ENCODE measurements at regions not wholly inside any gene's neighbourhood (a gene's known extent, or its start where the extent isn't known, plus 50 kb on each side); places are given as distances from the start of the nearest gene placed in this dataset.

DNA sequence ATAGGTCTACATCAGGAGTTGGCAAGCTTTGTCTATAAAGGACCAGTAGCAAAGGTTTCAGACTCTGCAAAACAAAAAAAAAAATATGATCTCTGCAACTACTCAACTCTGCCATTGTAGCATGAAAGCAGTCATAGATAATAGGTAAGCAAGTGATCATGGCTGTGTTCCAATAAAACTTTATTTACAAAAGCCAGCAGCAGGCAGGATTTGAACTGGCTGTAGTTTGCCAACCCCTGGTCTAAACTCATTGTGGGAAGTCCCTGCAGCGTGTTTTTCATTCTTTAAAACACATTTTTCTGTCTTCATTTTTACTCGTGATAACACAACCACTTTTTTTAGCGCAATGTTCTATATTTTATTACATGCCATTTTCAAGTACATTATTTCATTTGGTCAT lies 127.5 kb upstream of the COX10 start:
- TF ChIP-seq, protein P1, sequence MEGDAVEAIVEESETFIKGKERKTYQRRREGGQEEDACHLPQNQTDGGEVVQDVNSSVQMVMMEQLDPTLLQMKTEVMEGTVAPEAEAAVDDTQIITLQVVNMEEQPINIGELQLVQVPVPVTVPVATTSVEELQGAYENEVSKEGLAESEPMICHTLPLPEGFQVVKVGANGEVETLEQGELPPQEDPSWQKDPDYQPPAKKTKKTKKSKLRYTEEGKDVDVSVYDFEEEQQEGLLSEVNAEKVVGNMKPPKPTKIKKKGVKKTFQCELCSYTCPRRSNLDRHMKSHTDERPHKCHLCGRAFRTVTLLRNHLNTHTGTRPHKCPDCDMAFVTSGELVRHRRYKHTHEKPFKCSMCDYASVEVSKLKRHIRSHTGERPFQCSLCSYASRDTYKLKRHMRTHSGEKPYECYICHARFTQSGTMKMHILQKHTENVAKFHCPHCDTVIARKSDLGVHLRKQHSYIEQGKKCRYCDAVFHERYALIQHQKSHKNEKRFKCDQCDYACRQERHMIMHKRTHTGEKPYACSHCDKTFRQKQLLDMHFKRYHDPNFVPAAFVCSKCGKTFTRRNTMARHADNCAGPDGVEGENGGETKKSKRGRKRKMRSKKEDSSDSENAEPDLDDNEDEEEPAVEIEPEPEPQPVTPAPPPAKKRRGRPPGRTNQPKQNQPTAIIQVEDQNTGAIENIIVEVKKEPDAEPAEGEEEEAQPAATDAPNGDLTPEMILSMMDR (IDR thresholded peaks at IDR 0.05), result no peak
- no peak overlapping the region for H3K4me3 ChIP-seq
- H3K9me3 ChIP-seq, result no peaks in the 10 kb centered on the region
- no peak overlapping the region for H3K27ac ChIP-seq
- intact Hi-C loops (cut with DNase I; ENCODE audit: low total_unique reads), result no loop called here
- no peaks in the 10 kb centered on the region for H3K27me3 ChIP-seq
- H3K4me1 ChIP-seq, result peaks cover 0 to under 1% (median 0%) of the 10 kb centered on the region in 4 donors
- DNase-seq, result no peak
- H3K36me3 ChIP-seq, result no peaks in the 10 kb centered on the region

DNA sequence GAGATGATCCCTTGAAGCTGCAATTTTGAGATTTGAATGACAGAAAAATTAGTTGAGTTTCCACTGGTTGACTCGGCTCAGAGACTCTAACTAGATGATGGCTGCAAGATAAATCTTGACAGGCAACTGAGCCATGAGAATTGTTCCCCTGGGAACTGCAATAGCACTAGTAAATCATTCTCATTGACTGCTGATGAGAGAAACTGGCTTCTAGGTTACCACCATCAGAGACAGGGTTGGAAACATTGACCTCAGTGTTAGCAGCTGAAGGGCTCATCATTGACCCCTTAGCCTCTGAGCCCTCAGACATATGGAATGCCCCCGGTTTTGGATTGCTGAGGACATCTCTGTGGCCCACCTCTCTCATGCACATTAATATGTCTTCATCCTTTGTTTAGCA lies 125.4 kb upstream of the COX10 start:
- no peak for DNase-seq
- intact Hi-C loops (cut with DNase I; ENCODE audit: low total_unique reads), result no loop called here
- TF ChIP-seq, protein P1 (IDR thresholded peaks at IDR 0.05), result no peak

DNA sequence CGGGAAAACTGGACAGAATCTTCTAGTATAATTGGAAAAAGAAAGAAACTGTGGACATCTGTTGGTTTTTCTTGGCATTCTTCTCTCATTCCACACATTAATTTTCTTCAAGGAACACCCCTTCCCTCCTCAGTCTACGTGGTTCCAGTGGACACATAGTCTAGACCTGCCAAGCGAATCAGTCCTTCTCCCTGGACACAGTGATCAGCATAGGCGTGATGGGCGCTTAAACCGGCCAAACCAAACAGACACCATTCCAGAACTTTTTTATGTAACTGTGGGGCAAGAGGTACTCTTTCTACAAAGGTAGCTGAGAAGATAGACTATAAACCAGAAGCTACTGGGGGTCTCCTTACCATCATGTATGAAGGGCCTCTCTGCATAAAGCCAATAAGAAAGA lies 121.8 kb upstream of the COX10 start:
- no peak for DNase-seq
- TF ChIP-seq, protein P1 (IDR thresholded peaks at IDR 0.05), result no peak
- H3K9me3 ChIP-seq, result no peaks in the 10 kb centered on the region
- H3K4me1 ChIP-seq, result peaks cover 0 to 10% (median 1%) of the 10 kb centered on the region in 4 donors
- no peak overlapping the region for H3K27ac ChIP-seq
- H3K4me3 ChIP-seq, result no peak overlapping the region
- no peaks in the 10 kb centered on the region for H3K36me3 ChIP-seq
- intact Hi-C loops (cut with DNase I; ENCODE audit: low total_unique reads), result no loop called here
- H3K27me3 ChIP-seq, result no peaks in the 10 kb centered on the region

More for the DNA sequence above, 125.4 kb upstream of the COX10 start:
- Histone ChIP-seq H3K4me3 (no peak overlapping the region), H3K9me3 (no peaks in the 10 kb centered on the region), H3K27ac (no peak overlapping the region), H3K27me3 (no peaks in the 10 kb centered on the region), H3K36me3 (no peaks in the 10 kb centered on the region), H3K4me1 (peaks cover 0 to 10% (median 1%) of the 10 kb centered on the region in 4 donors)

GRCh38 chr17:13952009-13952750 lies 117.1 kb upstream of the COX10 start:
- H3K36me3 ChIP-seq, result no peaks in the 10 kb centered on the region
- TF ChIP-seq, protein P1 (IDR thresholded peaks at IDR 0.05), result no peak
- intact Hi-C loops (cut with DNase I; ENCODE audit: low total_unique reads), result no loop called here
- peaks cover 0 to 6% (median under 1%) of the 10 kb centered on the region in 4 donors for H3K4me1 ChIP-seq
- no peak overlapping the region for H3K27ac ChIP-seq
- H3K4me3 ChIP-seq, result no peak overlapping the region
- no peaks in the 10 kb centered on the region for H3K27me3 ChIP-seq
- no peak for DNase-seq
- H3K9me3 ChIP-seq, result no peaks in the 10 kb centered on the region

DNA sequence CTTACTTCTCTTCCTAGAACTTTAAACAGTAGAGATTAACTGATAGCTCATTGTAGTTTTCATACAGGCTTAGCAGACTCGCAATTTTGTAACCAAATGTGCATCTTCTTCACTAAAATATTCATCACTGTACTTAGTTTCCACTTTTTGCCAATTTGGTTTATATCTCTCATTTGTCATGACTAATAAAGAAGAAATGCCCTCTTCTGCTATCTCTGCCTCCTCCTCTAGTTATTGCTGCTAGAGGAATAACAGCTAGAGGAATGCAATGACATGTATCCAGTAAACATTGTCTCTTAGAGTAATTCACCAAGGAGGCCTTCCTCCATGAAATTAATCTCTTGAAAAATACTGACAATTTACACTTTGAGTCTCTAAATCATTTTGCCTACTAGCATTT lies 115.5 kb upstream of the COX10 start:
- H3K4me1 ChIP-seq, result no peaks in the 10 kb centered on the region
- no peak overlapping the region for H3K27ac ChIP-seq
- H3K36me3 ChIP-seq, result no peaks in the 10 kb centered on the region
- no peaks in the 10 kb centered on the region for H3K27me3 ChIP-seq
- intact Hi-C loops (cut with DNase I; ENCODE audit: low total_unique reads), result no loop called here
- DNase-seq, result no peak
- no peaks in the 10 kb centered on the region for H3K9me3 ChIP-seq
- TF ChIP-seq, protein P1 (IDR thresholded peaks at IDR 0.05), result no peak
- H3K4me3 ChIP-seq, result no peak overlapping the region
